GM12874 (cell line): ENCODE measurements at regions not wholly inside any gene's neighbourhood (a gene's known extent, or its start where the extent isn't known, plus 50 kb on each side); places are given as distances from the start of the nearest gene placed in this dataset.

ENCODE experiments used
- CTCF ChIP-seq: IDR thresholded peaks from 2 replicates; pipeline ENCODE4 v1.5.1; 2011; ENCODE audit warnings: low read depth, mild to moderate bottlenecking, control low read depth, low read length, moderate library complexity; ENCODE audit not compliant: insufficient read depth

GRCh38 chr9:89841456-89841855 lies 236.6 kb downstream of the GADD45G start:
- no peak for TF ChIP-seq CTCF

- no peak for TF ChIP-seq CTCF
Measured at GRCh38 chr9:89842267-89842768, 237.5 kb downstream of the GADD45G start.

- TF ChIP-seq CTCF: no peak
Measured at GRCh38 chr9:89843074-89843473, 238.3 kb downstream of the GADD45G start.

- TF ChIP-seq CTCF: no peak
Measured at GRCh38 chr9:89843591-89843990, 238.8 kb downstream of the GADD45G start.

- TF ChIP-seq CTCF: no peak
Measured at GRCh38 chr9:89844075-89844474, 239.3 kb downstream of the GADD45G start.

GRCh38 chr9:89844535-89844934 lies 239.7 kb downstream of the GADD45G start:
- no peak for TF ChIP-seq CTCF

- TF ChIP-seq CTCF: no peak
Measured at GRCh38 chr9:89845321-89845720, 240.5 kb downstream of the GADD45G start.

- no peak for TF ChIP-seq CTCF
Measured at GRCh38 chr9:89845862-89846261, 241.1 kb downstream of the GADD45G start.
